Suprapubic skin (tissue), 4 donors: ENCODE measurements at regions not wholly inside any gene's neighbourhood (a gene's known extent, or its start where the extent isn't known, plus 50 kb on each side); places are given as distances from the start of the nearest gene placed in this dataset.

Experiments used
- CTCF ChIP-seq, 2 donors: fragments of 200-600 bp in 1 of 2; fragments of 450-650 bp in 1 of 2; sonication (generic) in 1 of 2; IDR thresholded peaks; one replicate each; pipeline ENCODE4 v1.5.1; 2016 to 2019; ENCODE audit warnings: antibody characterized with exemption in 2 of 2, mild to moderate bottlenecking in 1 of 2, moderate library complexity in 1 of 2
- EP300 ChIP-seq: sonication (generic); formaldehyde crosslinking; IDR thresholded peaks from one replicate; pipeline ENCODE4 v1.6.1; 2017; ENCODE audit warnings: antibody characterized with exemption
- POLR2A ChIP-seq, 2 donors: fragments of 450-650 bp; IDR thresholded peaks; one replicate each; pipeline ENCODE4 v1.6.1; 2017; ENCODE audit warnings: antibody characterized with exemption in 2 of 2, mild to moderate bottlenecking in 2 of 2, moderate library complexity in 2 of 2
- POLR2AphosphoS5 ChIP-seq, 3 donors: sonication (generic); formaldehyde crosslinking; IDR thresholded peaks; one replicate each; pipeline ENCODE4 v1.6.1; 2017; ENCODE audit warnings: antibody characterized with exemption in 3 of 3

- TF ChIP-seq CTCF (IDR thresholded peaks at IDR 0.05) (no peak), POLR2AphosphoS5 (IDR thresholded peaks at IDR 0.05) (no peak), EP300 (no peak), POLR2A (IDR thresholded peaks at IDR 0.05) (no peak)
Observed at GRCh38 chr4:159549098-159549518, 446.2 kb downstream of the RAPGEF2 start.
